Mucosa of descending colon (tissue), 3 donors: ENCODE measurements at regions not wholly inside any gene's neighbourhood (a gene's known extent, or its start where the extent isn't known, plus 50 kb on each side); places are given as distances from the start of the nearest gene placed in this dataset.

Source experiments
- ATAC-seq: fragments of 200-7000 bp; cut with Tn5 transposase; one replicate; pipeline ENCODE4 v1.9.1; 2020; ENCODE audit warnings: mild to moderate bottlenecking, moderate library complexity
- DNase-seq, 3 donors: peaks; one replicate each; pipeline ENCODE4 v3.0.0-alpha.2; 2020
- H3K36me3 ChIP-seq: fragments of 200-600 bp; one replicate; pipeline ENCODE4 v1.8.0; 2021; ENCODE audit warnings: low read depth, mild to moderate bottlenecking
- H3K4me1 ChIP-seq: fragments of 200-600 bp; one replicate; pipeline ENCODE4 v1.8.0; 2021; ENCODE audit warnings: low read depth, mild to moderate bottlenecking
- H3K4me3 ChIP-seq: fragments of 200-600 bp; one replicate; pipeline ENCODE4 v1.8.0; 2021; ENCODE audit warnings: mild to moderate bottlenecking
- H3K9me3 ChIP-seq: fragments of 200-600 bp; one replicate; pipeline ENCODE4 v1.8.0; 2021; ENCODE audit warnings: mild to moderate bottlenecking
- intact Hi-C, 2 donors: fragments of 100-400 bp; cut with DNase I in 1 of 2; cut with micrococcal nuclease in 1 of 2; formaldehyde crosslinking; loops; one replicate each; pipeline versions ENCODE4 v1.11.0 to v1.11.1; 2022; cut with DNase I, micrococcal nuclease
- TF ChIP-seq, protein P1 (sequence below): fragments of 200-600 bp; IDR thresholded peaks from one replicate; pipeline ENCODE4 v1.8.0; 2022; ENCODE audit warnings: antibody characterized with exemption, mild to moderate bottlenecking
- donor health status: DM: no; HTN: no; CAD: no; lungs with moderate emphysema.
- donor health status: DM: no; HTN: no; CAD: no.
- donor health status: DM: no; HTN: yes; CAD: no.

DNA sequence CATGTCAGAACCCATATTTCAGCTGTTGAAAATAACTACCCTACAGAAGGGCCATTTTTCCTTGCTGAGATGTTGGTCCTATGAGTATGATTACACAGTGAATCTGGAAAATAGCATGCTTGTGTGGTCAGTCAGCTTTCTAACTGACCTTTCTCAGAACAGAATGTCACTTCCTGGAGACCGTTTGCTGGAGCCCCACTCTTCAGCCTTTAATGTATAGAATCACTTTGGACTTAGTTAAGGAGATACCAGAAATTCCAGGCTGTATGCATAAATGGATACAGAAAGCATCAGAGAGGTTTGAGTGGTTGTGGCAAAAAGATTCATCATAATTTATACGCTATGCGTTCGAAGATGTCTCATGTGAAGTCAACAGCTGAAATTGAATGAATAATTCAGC, 488.1 kb downstream of the EBF1 start:
- H3K4me3 ChIP-seq = no peak overlapping the region
- no peaks in the 10 kb centered on the region for H3K36me3 ChIP-seq
- TF ChIP-seq, protein P1, sequence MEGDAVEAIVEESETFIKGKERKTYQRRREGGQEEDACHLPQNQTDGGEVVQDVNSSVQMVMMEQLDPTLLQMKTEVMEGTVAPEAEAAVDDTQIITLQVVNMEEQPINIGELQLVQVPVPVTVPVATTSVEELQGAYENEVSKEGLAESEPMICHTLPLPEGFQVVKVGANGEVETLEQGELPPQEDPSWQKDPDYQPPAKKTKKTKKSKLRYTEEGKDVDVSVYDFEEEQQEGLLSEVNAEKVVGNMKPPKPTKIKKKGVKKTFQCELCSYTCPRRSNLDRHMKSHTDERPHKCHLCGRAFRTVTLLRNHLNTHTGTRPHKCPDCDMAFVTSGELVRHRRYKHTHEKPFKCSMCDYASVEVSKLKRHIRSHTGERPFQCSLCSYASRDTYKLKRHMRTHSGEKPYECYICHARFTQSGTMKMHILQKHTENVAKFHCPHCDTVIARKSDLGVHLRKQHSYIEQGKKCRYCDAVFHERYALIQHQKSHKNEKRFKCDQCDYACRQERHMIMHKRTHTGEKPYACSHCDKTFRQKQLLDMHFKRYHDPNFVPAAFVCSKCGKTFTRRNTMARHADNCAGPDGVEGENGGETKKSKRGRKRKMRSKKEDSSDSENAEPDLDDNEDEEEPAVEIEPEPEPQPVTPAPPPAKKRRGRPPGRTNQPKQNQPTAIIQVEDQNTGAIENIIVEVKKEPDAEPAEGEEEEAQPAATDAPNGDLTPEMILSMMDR = no peak
- intact Hi-C loops = no loop called here
- DNase-seq = no peak
- ATAC-seq = no peak
- no peaks in the 10 kb centered on the region for H3K9me3 ChIP-seq
- H3K4me1 ChIP-seq = no peaks in the 10 kb centered on the region

- Histone ChIP-seq H3K4me1 (no peaks in the 10 kb centered on the region), H3K4me3 (no peak overlapping the region), H3K36me3 (no peaks in the 10 kb centered on the region), H3K9me3 (no peaks in the 10 kb centered on the region)
- ATAC-seq = no peak
- intact Hi-C loops = no loop called here
- no peak for DNase-seq
- TF ChIP-seq, protein P1 = no peak
Observed at GRCh38 chr5:158610051-158610415, 489.7 kb downstream of the EBF1 start.

- Histone ChIP-seq H3K4me3 (no peak overlapping the region), H3K4me1 (no peaks in the 10 kb centered on the region), H3K36me3 (no peaks in the 10 kb centered on the region), H3K9me3 (no peaks in the 10 kb centered on the region)
- TF ChIP-seq, protein P1 = no peak
- intact Hi-C loops = no loop called here
- ATAC-seq = no peak
- no peak for DNase-seq
Observed at GRCh38 chr5:158609333-158610050, 490.2 kb downstream of the EBF1 start.

GRCh38 chr5:158607088-158607487, 492.6 kb downstream of the EBF1 start:
- Histone ChIP-seq H3K4me1 (no peaks in the 10 kb centered on the region), H3K9me3 (no peaks in the 10 kb centered on the region), H3K4me3 (no peak overlapping the region), H3K36me3 (no peaks in the 10 kb centered on the region)
- intact Hi-C loops = no loop called here
- no peak for ATAC-seq
- TF ChIP-seq, protein P1 = no peak
- DNase-seq = no peak

- ATAC-seq (no peak), DNase-seq (no peak)
- Histone ChIP-seq H3K36me3 (no peaks in the 10 kb centered on the region), H3K4me1 (no peaks in the 10 kb centered on the region), H3K9me3 (no peaks in the 10 kb centered on the region), H3K4me3 (no peak overlapping the region)
- intact Hi-C loops = no loop called here
- TF ChIP-seq, protein P1 = no peak
Observed at GRCh38 chr5:158606233-158606632, 493.5 kb downstream of the EBF1 start.

DNA sequence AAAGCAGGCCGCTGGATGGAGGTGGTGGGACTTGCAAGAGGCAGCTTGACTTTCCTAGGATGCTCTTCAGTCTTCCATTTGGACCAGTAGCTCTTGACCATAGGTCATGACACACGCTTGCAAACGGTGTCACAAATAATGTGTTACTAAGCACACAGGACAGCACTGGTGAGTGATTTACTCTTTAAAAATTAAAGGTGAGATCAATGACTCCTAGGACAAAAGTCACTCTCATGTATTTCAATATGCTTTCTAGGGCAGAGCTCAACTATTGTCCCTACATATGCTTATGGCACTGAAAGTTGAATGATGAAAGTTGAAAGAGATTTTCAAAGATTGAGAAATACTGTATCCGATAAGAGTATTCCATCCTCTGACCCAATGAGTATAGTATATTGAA, 496.7 kb downstream of the EBF1 start:
- TF ChIP-seq, protein P1 = no peak
- Histone ChIP-seq H3K9me3 (no peaks in the 10 kb centered on the region), H3K4me3 (no peak overlapping the region), H3K36me3 (no peaks in the 10 kb centered on the region), H3K4me1 (no peaks in the 10 kb centered on the region)
- ATAC-seq = no peak
- intact Hi-C loops = no loop called here
- no peak for DNase-seq
